ENCODE measurements at regions not wholly inside any gene's neighbourhood (a gene's known extent, or its start where the extent isn't known, plus 50 kb on each side); places are given as distances from the start of the nearest gene placed in this dataset.

DNA sequence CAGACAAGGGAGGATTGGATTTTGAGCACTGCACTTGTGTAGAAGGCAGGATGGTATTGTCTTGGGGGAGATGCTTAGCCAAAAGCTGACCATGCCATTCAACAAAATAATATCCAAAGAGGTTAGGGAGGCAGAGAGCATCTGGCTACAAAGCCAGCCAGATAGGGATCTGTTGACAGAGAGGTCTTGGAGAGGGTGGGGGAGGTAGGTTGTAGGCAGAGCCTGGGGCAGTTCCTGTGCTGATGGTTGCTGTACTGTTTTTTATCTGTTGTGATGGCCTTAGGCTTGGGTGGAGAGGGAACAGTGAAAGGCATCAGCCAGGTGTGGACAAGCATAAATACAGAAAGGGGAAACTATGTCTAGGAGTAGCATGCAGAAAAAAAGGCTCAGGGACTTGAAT, 100.9 kb downstream of the AQP4 start:
- Histone ChIP-seq H4K20me1 (ENCODE audit: control insufficient read depth, insufficient read depth, low read depth, low read length) (no peaks in the 10 kb centered on the region), H3K27me3 (ENCODE audit: control insufficient read depth, low read length) (peaks cover 2% of the 10 kb centered on the region; the same call in 1 of the 2 replicates), H3K4me1 (ENCODE audit: control insufficient read depth, low read length) (no peaks in the 10 kb centered on the region), H3K9me2 (replicated peaks; ENCODE audit: control insufficient read depth, low read length) (no peaks in the 10 kb centered on the region), H3K4me2 (ENCODE audit: low read length) (no peak overlapping the region), H3K36me3 (ENCODE audit: control insufficient read depth, low read length) (no peaks in the 10 kb centered on the region), H3F3A (ENCODE audit: control insufficient read depth, insufficient read depth) (no peaks in the 10 kb centered on the region), H3K4me3 (ENCODE audit: low read length) (no peak overlapping the region), H3K9me3 (ENCODE audit: control insufficient read depth, insufficient read depth, low read length) (no peaks in the 10 kb centered on the region), H3K27ac (ENCODE audit: low read depth, low read length) (no peak overlapping the region), H3K79me2 (ENCODE audit: control insufficient read depth, low read length) (no peaks in the 10 kb centered on the region)
- TF ChIP-seq, protein P1, sequence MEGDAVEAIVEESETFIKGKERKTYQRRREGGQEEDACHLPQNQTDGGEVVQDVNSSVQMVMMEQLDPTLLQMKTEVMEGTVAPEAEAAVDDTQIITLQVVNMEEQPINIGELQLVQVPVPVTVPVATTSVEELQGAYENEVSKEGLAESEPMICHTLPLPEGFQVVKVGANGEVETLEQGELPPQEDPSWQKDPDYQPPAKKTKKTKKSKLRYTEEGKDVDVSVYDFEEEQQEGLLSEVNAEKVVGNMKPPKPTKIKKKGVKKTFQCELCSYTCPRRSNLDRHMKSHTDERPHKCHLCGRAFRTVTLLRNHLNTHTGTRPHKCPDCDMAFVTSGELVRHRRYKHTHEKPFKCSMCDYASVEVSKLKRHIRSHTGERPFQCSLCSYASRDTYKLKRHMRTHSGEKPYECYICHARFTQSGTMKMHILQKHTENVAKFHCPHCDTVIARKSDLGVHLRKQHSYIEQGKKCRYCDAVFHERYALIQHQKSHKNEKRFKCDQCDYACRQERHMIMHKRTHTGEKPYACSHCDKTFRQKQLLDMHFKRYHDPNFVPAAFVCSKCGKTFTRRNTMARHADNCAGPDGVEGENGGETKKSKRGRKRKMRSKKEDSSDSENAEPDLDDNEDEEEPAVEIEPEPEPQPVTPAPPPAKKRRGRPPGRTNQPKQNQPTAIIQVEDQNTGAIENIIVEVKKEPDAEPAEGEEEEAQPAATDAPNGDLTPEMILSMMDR (IDR thresholded peaks at IDR 0.05; ENCODE audit: low read depth, low read length, poor library complexity, severe bottlenecking) = no peak
- TF ChIP-seq EZH2phosphoT487 (IDR thresholded peaks at IDR 0.05; ENCODE audit: borderline replicate concordance, low read length) = no peak

DNA sequence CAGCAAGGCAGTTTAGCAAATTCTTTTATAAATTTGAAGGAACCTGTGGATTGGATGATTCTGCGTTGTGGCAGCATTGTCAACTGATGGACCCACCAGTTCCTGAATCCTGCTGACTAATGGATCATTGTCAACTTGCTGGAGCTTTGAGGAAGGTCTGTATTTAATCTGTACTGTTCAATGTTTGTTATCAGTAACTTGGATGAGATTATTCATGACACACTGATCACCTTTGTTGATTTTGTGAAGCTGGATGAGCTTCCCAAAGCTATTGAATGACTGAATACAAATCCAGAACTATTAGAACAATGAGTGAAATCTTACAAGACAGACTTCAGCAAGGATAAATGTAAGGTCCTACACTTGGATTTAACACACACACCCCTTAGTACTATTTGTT, 101.3 kb downstream of the AQP4 start:
- H3K36me3 ChIP-seq (ENCODE audit: control insufficient read depth, low read length) = no peaks in the 10 kb centered on the region
- H3K4me1 ChIP-seq (ENCODE audit: control insufficient read depth, low read length) = no peaks in the 10 kb centered on the region
- H3K79me2 ChIP-seq (ENCODE audit: control insufficient read depth, low read length) = no peaks in the 10 kb centered on the region
- no peaks in the 10 kb centered on the region for H3K9me3 ChIP-seq (ENCODE audit: control insufficient read depth, insufficient read depth, low read length)
- no peak overlapping the region for H3K4me3 ChIP-seq (ENCODE audit: low read length)
- no peak for TF ChIP-seq EZH2phosphoT487 (IDR thresholded peaks at IDR 0.05; ENCODE audit: borderline replicate concordance, low read length)
- TF ChIP-seq, protein P1 (IDR thresholded peaks at IDR 0.05; ENCODE audit: low read depth, low read length, poor library complexity, severe bottlenecking) = no peak
- no peaks in the 10 kb centered on the region for H3K27me3 ChIP-seq (ENCODE audit: control insufficient read depth, low read length)
- no peaks in the 10 kb centered on the region for H3K9me2 ChIP-seq (replicated peaks; ENCODE audit: control insufficient read depth, low read length)
- no peak overlapping the region for H3K27ac ChIP-seq (ENCODE audit: low read depth, low read length)
- no peaks in the 10 kb centered on the region for H4K20me1 ChIP-seq (ENCODE audit: control insufficient read depth, insufficient read depth, low read depth, low read length)
- no peak overlapping the region for H3K4me2 ChIP-seq (ENCODE audit: low read length)
- H3F3A ChIP-seq (ENCODE audit: control insufficient read depth, insufficient read depth) = no peaks in the 10 kb centered on the region

DNA sequence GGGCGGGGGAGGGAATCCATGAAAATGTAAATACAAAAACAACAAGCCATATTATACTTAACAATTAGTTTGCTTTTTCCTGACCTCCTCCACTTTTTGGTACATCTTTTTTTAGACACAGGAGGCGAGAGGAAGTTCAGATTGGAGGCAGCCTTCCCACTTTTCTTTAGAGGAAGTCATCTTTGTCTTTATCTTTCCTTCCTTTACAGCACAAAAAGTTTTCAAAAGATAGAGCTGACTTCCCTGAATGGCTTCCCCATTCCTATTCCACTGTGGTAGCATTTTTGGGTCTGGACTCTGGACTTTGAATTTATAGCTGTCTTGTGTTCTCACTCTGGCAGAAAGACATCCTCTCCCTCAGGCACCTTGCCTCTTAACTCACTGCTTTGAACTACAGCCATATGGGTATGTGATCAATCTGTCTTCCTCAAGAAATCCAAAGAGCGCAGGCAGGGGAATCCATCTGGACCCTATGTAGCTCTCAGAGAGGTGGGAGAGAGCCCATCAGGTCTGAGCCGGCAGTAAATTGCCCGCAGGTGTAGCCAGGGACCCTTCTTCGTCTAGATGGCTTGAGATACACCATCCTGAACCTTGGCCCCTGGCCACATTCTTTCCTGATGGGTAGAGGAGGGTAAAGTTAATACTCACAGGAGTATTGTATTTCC, 101.9 kb downstream of the AQP4 start:
- no peaks in the 10 kb centered on the region for H3K79me2 ChIP-seq (ENCODE audit: control insufficient read depth, low read length)
- H3K4me2 ChIP-seq (ENCODE audit: low read length) = no peak overlapping the region
- TF ChIP-seq, protein P1 (IDR thresholded peaks at IDR 0.05; ENCODE audit: low read depth, low read length, poor library complexity, severe bottlenecking) = no peak
- no peak for TF ChIP-seq EZH2phosphoT487 (IDR thresholded peaks at IDR 0.05; ENCODE audit: borderline replicate concordance, low read length)
- H3K4me3 ChIP-seq (ENCODE audit: low read length) = no peak overlapping the region
- H4K20me1 ChIP-seq (ENCODE audit: control insufficient read depth, insufficient read depth, low read depth, low read length) = no peaks in the 10 kb centered on the region
- H3K4me1 ChIP-seq (ENCODE audit: control insufficient read depth, low read length) = no peaks in the 10 kb centered on the region
- no peaks in the 10 kb centered on the region for H3K9me3 ChIP-seq (ENCODE audit: control insufficient read depth, insufficient read depth, low read length)
- H3K27me3 ChIP-seq (ENCODE audit: control insufficient read depth, low read length) = no peaks in the 10 kb centered on the region
- no peaks in the 10 kb centered on the region for H3F3A ChIP-seq (ENCODE audit: control insufficient read depth, insufficient read depth)
- no peaks in the 10 kb centered on the region for H3K36me3 ChIP-seq (ENCODE audit: control insufficient read depth, low read length)
- no peaks in the 10 kb centered on the region for H3K9me2 ChIP-seq (replicated peaks; ENCODE audit: control insufficient read depth, low read length)
- H3K27ac ChIP-seq (ENCODE audit: low read depth, low read length) = no peak overlapping the region
